Esophagus squamous epithelium (tissue), 5 donors: ENCODE measurements at regions not wholly inside any gene's neighbourhood (a gene's known extent, or its start where the extent isn't known, plus 50 kb on each side); places are given as distances from the start of the nearest gene placed in this dataset.

Source experiments
- DNase-seq: peaks from one replicate; lab custom pipeline; 2025; lab: John Stamatoyannopoulos, UW
- H3K27ac ChIP-seq, 4 donors: fragments of 200-600 bp; sonication (generic); one replicate each; pipeline ENCODE4 v1.5.1; 2016 to 2019; ENCODE audit warnings: mild to moderate bottlenecking in 1 of 4
- H3K27me3 ChIP-seq, 4 donors: fragments of 200-600 bp; sonication (generic); 1 replicate in 3 of 4; 2 replicates in 1 of 4; pipeline versions ENCODE4 v1.5.1 to v1.6.0; 2017 to 2021; ENCODE audit warnings: antibody characterized with exemption in 1 of 4
- H3K36me3 ChIP-seq, 3 donors: fragments of 200-600 bp; sonication (generic); one replicate each; pipeline ENCODE4 v1.5.1; 2016 to 2019
- H3K4me1 ChIP-seq, 3 donors: fragments of 200-600 bp; sonication (generic); one replicate each; pipeline ENCODE4 v1.5.1; 2017 to 2019
- H3K4me3 ChIP-seq, 4 donors: fragments of 200-600 bp; sonication (generic); 1 replicate in 3 of 4; 2 replicates in 1 of 4; pipeline ENCODE4 v1.5.1; 2016 to 2019; ENCODE audit warnings: mild to moderate bottlenecking in 2 of 4, moderate library complexity in 1 of 4
- H3K9me3 ChIP-seq, 3 donors: fragments of 200-600 bp; sonication (generic); one replicate each; pipeline ENCODE4 v1.5.1; 2016 to 2019
- CTCF ChIP-seq, 6 experiments: fragments of 450-650 bp in 4 of 6; fragments of 200-600 bp in 2 of 6; sonication (generic) in 2 of 6; IDR thresholded peaks; one replicate each; pipeline ENCODE4 v1.5.1; 2016 to 2019; ENCODE audit warnings: antibody characterized with exemption in 6 of 6, mild to moderate bottlenecking in 4 of 6, moderate library complexity in 4 of 6
- POLR2A ChIP-seq, 4 donors: fragments of 450-650 bp; IDR thresholded peaks; one replicate each; pipeline ENCODE4 v1.6.1; 2017; ENCODE audit warnings: antibody characterized with exemption in 4 of 4, mild to moderate bottlenecking in 4 of 4, moderate library complexity in 3 of 4
- WGBS, 2 donors: methylation state at CpG; one replicate each; pipeline ENCODE4 v1.1.5; 2018; 5-methylcytosine and 5-hydroxymethylcytosine counted together
- intact Hi-C: fragments of 100-400 bp; cut with DNase I; formaldehyde crosslinking; loops from one replicate; pipeline ENCODE4 v1.15.0; 2022
- donor health status: DM: yes; HTN: yes; CAD: no.

GRCh38 chr15:79582650-79583049, 150.5 kb downstream of the MINAR1 start:
- Histone ChIP-seq H3K27me3 (peaks cover 0 to 5% (median 0%) of the 10 kb centered on the region in 4 donors), H3K4me3 (no peak overlapping the region), H3K36me3 (no peaks in the 10 kb centered on the region), H3K4me1 (no peaks in the 10 kb centered on the region), H3K27ac (no peak overlapping the region), H3K9me3 (no peaks in the 10 kb centered on the region)
- intact Hi-C loops: no loop called here
- TF ChIP-seq CTCF (IDR thresholded peaks at IDR 0.05) (no peak), POLR2A (IDR thresholded peaks at IDR 0.05) (no peak)
- no peak for DNase-seq

DNA sequence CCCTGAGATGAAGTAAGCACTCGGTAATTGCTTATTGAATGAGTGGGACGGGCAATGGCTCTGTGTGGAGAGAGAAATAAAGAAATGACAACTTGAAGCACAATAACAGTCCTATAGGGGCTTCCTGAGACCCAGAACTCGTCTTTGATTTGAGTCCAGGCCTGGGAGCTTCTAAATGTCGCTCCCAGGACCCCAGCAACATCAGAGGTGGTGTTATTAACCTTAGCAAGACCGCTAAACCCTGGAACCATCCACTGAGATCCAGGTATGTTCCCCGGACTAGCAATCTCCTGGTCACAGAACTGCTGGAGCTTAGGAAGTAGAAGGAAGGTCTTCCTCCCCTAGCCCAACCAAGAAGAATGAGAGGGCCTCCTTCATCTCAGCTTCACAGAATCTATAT, 160.0 kb downstream of the MINAR1 start:
- DNase-seq: no peak
- Histone ChIP-seq H3K36me3 (no peaks in the 10 kb centered on the region), H3K27me3 (peaks cover 0 to 25% (median 0%) of the 10 kb centered on the region in 4 donors), H3K4me1 (no peaks in the 10 kb centered on the region), H3K9me3 (no peaks in the 10 kb centered on the region), H3K27ac (no peak overlapping the region), H3K4me3 (no peak overlapping the region)
- no peak for TF ChIP-seq POLR2A (IDR thresholded peaks at IDR 0.05)
- TF ChIP-seq CTCF (IDR thresholded peaks at IDR 0.05): no peak
- WGBS, 2 donors: 38 to 67% methylated on average over 4 to 5 of the region's 6 CpGs
- intact Hi-C loops: loop anchor here (10.0 kb wide), 1 partner anchor 413 kb away; no protein-coding TSS in a partner anchor

GRCh38 chr15:79593119-79593869, 161.2 kb downstream of the MINAR1 start:
- no peaks in the 10 kb centered on the region for H3K9me3 ChIP-seq
- no peaks in the 10 kb centered on the region for H3K36me3 ChIP-seq
- no peak for TF ChIP-seq POLR2A (IDR thresholded peaks at IDR 0.05)
- TF ChIP-seq CTCF (IDR thresholded peaks at IDR 0.05): no peak
- no peak for DNase-seq
- no peak overlapping the region for H3K27ac ChIP-seq
- intact Hi-C loops: loop anchor here (10.0 kb wide), 1 partner anchor 412 kb away; no protein-coding TSS in a partner anchor
- no peaks in the 10 kb centered on the region for H3K4me1 ChIP-seq
- peaks cover 0 to 29% (median 0%) of the 10 kb centered on the region in 4 donors for H3K27me3 ChIP-seq
- H3K4me3 ChIP-seq: no peak overlapping the region
- WGBS, 2 donors: 30 to 32% methylated on average over 4 of the region's 4 CpGs

- intact Hi-C loops: loop anchor here (10.0 kb wide), 1 partner anchor 409 kb away; no protein-coding TSS in a partner anchor
- no peak for DNase-seq
- Histone ChIP-seq H3K36me3 (no peaks in the 10 kb centered on the region), H3K9me3 (no peaks in the 10 kb centered on the region), H3K27me3 (peaks cover 0 to 27% (median 0%) of the 10 kb centered on the region in 4 donors), H3K4me3 (no peak overlapping the region), H3K4me1 (no peaks in the 10 kb centered on the region), H3K27ac (no peak overlapping the region)
- no peak for TF ChIP-seq POLR2A (IDR thresholded peaks at IDR 0.05)
- no peak for TF ChIP-seq CTCF (IDR thresholded peaks at IDR 0.05)
- WGBS, 2 donors: 75 to 76% methylated on average over 5 to 6 of the region's 6 CpGs
These were observed 163.2 kb downstream of the MINAR1 start for GRCh38 chr15:79595306-79595705.

- Histone ChIP-seq H3K4me3 (no peak overlapping the region), H3K27me3 (peaks cover 0 to 26% (median 0%) of the 10 kb centered on the region in 4 donors), H3K9me3 (no peaks in the 10 kb centered on the region), H3K4me1 (no peaks in the 10 kb centered on the region), H3K36me3 (no peaks in the 10 kb centered on the region), H3K27ac (no peak overlapping the region)
- intact Hi-C loops: loop anchor here (10.0 kb wide), 1 partner anchor 409 kb away; no protein-coding TSS in a partner anchor
- DNase-seq: no peak
- TF ChIP-seq POLR2A (IDR thresholded peaks at IDR 0.05) (no peak), CTCF (IDR thresholded peaks at IDR 0.05) (peak in 5 of 6 experiments; percentile 51 to 92 (median 79))
- 29 to 41% methylated on average over 3 to 4 of the region's 4 CpGs for WGBS, 2 donors
These were observed 164.0 kb downstream of the MINAR1 start for GRCh38 chr15:79595995-79596622.
